ENCODE measurements at regions not wholly inside any gene's neighbourhood (a gene's known extent, or its start where the extent isn't known, plus 50 kb on each side); places are given as distances from the start of the nearest gene placed in this dataset.

DNA sequence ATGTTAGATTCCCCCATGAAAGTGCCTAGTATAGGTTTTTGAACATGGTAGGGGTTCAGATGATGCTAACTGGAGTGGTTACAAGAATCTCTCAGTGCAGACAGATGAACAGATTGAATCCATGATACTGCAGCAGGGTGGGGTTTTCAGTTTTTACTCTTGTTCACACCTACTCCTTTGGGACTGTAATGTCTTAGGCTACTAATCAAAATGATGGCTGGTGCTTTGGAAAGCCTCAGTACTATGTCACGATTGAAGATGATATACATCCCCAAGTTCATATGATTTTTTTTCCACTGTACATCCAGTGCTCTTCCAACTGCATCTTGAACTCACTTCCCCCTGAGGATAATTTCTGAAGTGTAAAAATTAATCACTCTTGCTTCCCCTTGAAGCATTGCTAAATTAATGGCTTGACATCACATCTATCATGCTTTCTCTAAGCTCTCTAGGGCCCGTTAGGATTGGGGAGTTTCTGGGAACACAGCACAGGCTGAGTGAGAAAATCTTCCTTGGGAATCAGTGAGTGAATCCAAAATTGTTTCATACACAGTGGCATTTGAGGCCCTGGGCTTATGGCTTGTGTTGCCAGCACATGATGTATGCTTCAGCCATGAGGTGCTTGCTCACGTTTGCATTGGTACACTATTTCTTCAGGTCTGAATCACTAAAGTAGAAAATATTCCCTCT, 115.0 kb upstream of the TPRG1 start:
- Histone ChIP-seq H4K5ac (ENCODE audit: insufficient read length, low read depth, low read length) (no peak overlapping the region), H4K20me1 (replicated peaks in 1 of 2; ENCODE audit: control insufficient read depth in 1 of 2, insufficient read depth in 2 of 2, low read length in 2 of 2) (no peaks in the 10 kb centered on the region), H3K23ac (ENCODE audit: insufficient read length) (no peak overlapping the region), H3K27me3 (replicated peaks in 1 of 4; ENCODE audit: control insufficient read depth in 3 of 4, extremely low read depth in 1 of 4, insufficient read depth in 3 of 4, low read length in 3 of 4) (no peaks in the 10 kb centered on the region), H3K79me1 (ENCODE audit: low read depth, low read length) (no peaks in the 10 kb centered on the region), H3K23me2 (ENCODE audit: low read depth, low read length) (no peaks in the 10 kb centered on the region; the same call in 1 of the 2 replicates), H2BK12ac (ENCODE audit: low read depth, low read length) (no peak overlapping the region), H2BK15ac (ENCODE audit: low read length) (no peak overlapping the region), H2BK5ac (ENCODE audit: low read depth, low read length) (no peak overlapping the region), H3K14ac (ENCODE audit: insufficient read length) (no peak overlapping the region), H3K27ac (ENCODE audit: low read depth, low read length) (no peak overlapping the region), H2AFZ (ENCODE audit: low read length) (no peak overlapping the region), H4K8ac (ENCODE audit: extremely low read depth, insufficient read depth, low read length) (no peak overlapping the region), H3K4me3 (ENCODE audit: extremely low read depth in 1 of 4, insufficient read depth in 2 of 4, low read depth in 3 of 4, low read length in 4 of 4) (no peak overlapping the region), H3K36me3 (ENCODE audit: control insufficient read depth in 2 of 4, insufficient read depth in 4 of 4, low read length in 3 of 4) (no peaks in the 10 kb centered on the region), H3K18ac (ENCODE audit: extremely low read depth, low read length) (no peak overlapping the region), H3K4me2 (ENCODE audit: insufficient read depth in 1 of 2, low read depth in 2 of 2, low read length in 2 of 2) (no peak overlapping the region), H2AK5ac (ENCODE audit: low read depth, low read length) (no peak overlapping the region), H3K4me1 (replicated peaks in 1 of 4; ENCODE audit: control insufficient read depth in 3 of 4, insufficient read depth in 4 of 4, low read length in 3 of 4) (0 out of 7 replicates have a peak, but pooled peaks cover 0 to 2% (median 0%) of the 10 kb centered on the region in 4 experiments), H3K56ac (replicated peaks; ENCODE audit: insufficient read length, low read depth, low read length) (no peak overlapping the region), H2BK120ac (replicated peaks; ENCODE audit: low read depth, low read length) (no peak overlapping the region), H3K79me2 (ENCODE audit: control insufficient read depth in 1 of 2, insufficient read depth in 2 of 2, low read length in 2 of 2) (no peaks in the 10 kb centered on the region), H4K91ac (replicated peaks; ENCODE audit: insufficient read length, low read length) (no peak overlapping the region), H3K9ac (replicated peaks in 1 of 4; ENCODE audit: extremely low read depth in 1 of 4, low read depth in 3 of 4, low read length in 3 of 4) (no peak overlapping the region; a peak in 1 of 7 replicates), H3K9me3 (ENCODE audit: insufficient read depth in 2 of 2, low read depth in 1 of 2, low read length in 1 of 2) (no peaks in the 10 kb centered on the region), H3K4ac (replicated peaks; ENCODE audit: insufficient read length, low read depth, low read length) (no peak overlapping the region), H2BK20ac (ENCODE audit: low read length) (no peak overlapping the region)
- WGBS, 2 experiments (ENCODE audit: extremely low coverage in 1 of 2, insufficient coverage in 1 of 2, insufficient read length in 1 of 2, insufficient replicate concordance in 2 of 2, low coverage in 1 of 2, low lambda C conversion rate in 2 of 2, missing lambda C conversion rate in 1 of 2) = 90% methylated on average over 3 of the region's 3 CpGs; no CpG with 5 or more reads in 1 of the 2 experiments
- no peak for DNase-seq (ENCODE audit: low read depth in 1 of 2, low spot score in 2 of 2)
- CTCF ChIA-PET (ENCODE audit: partially characterized antibody) = no interaction called here
- FAIRE-seq = no peak
- POLR2A ChIA-PET (ENCODE audit: partially characterized antibody) = no interaction called here
- no peak for TF ChIP-seq TCF12 (IDR thresholded peaks at IDR 0.05; ENCODE audit: low read depth, low read length)
- TF ChIP-seq JUND (IDR thresholded peaks at IDR 0.05; ENCODE audit: low read length) = no peak
- TF ChIP-seq RAD21 (IDR thresholded peaks at IDR 0.05 in 1 of 2, conservative IDR thresholded peaks at IDR 0.05 in 1 of 2; ENCODE audit: low read depth in 2 of 2, low read length in 2 of 2) = no peak
- TF ChIP-seq POLR2AphosphoS5 (IDR thresholded peaks at IDR 0.05; ENCODE audit: low read depth, low read length) = no peak
- no peak for TF ChIP-seq GABPA (IDR thresholded peaks at IDR 0.05; ENCODE audit: borderline replicate concordance, insufficient read depth, low read length)
- TF ChIP-seq BCL11A (IDR thresholded peaks at IDR 0.05; ENCODE audit: low read depth in 2 of 2, low read length in 2 of 2) = no peak
- TF ChIP-seq, protein P1, sequence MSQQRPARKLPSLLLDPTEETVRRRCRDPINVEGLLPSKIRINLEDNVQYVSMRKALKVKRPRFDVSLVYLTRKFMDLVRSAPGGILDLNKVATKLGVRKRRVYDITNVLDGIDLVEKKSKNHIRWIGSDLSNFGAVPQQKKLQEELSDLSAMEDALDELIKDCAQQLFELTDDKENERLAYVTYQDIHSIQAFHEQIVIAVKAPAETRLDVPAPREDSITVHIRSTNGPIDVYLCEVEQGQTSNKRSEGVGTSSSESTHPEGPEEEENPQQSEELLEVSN (IDR thresholded peaks at IDR 0.05) = no peak
